Neural progenitor cell (in vitro differentiated cells): ENCODE measurements at regions not wholly inside any gene's neighbourhood (a gene's known extent, or its start where the extent isn't known, plus 50 kb on each side); places are given as distances from the start of the nearest gene placed in this dataset.

ENCODE experiments used
- DNase-seq: peaks from one replicate; pipeline ENCODE4 v3.0.0-alpha.2; 2016; ENCODE audit warnings: low spot score
- H2AFZ ChIP-seq: fragments of 200-600 bp; sonication (generic); replicated peaks from 2 replicates; pipeline ENCODE4 v1.6.1; 2016; ENCODE audit warnings: antibody characterized with exemption
- H3F3A ChIP-seq: fragments of 200-600 bp; sonication (generic); 2 replicates; pipeline ENCODE4 v1.6.1; 2016; ENCODE audit warnings: antibody characterized with exemption, low read depth
- H3K27ac ChIP-seq: fragments of 200-600 bp; sonication (generic); 2 replicates; pipeline ENCODE4 v1.5.1; 2016; ENCODE audit warnings: mild to moderate bottlenecking
- H3K27me3 ChIP-seq: fragments of 200-600 bp; sonication (generic); 2 replicates; pipeline ENCODE4 v1.6.1; 2016; ENCODE audit warnings: mild to moderate bottlenecking, moderate library complexity
- H3K36me3 ChIP-seq: fragments of 200-600 bp; sonication (generic); 2 replicates; pipeline ENCODE4 v1.5.1; 2016
- H3K4me1 ChIP-seq: fragments of 200-600 bp; sonication (generic); 2 replicates; pipeline ENCODE4 v1.6.1; 2016; ENCODE audit warnings: mixed run types
- H3K4me2 ChIP-seq: fragments of 200-600 bp; sonication (generic); 2 replicates; pipeline ENCODE4 v1.6.1; 2016
- H3K4me3 ChIP-seq: fragments of 200-600 bp; sonication (generic); 2 replicates; pipeline ENCODE4 v1.5.1; 2016
- H3K79me2 ChIP-seq: fragments of 200-600 bp; sonication (generic); 2 replicates; pipeline ENCODE4 v1.6.1; 2016; ENCODE audit warnings: low read depth
- H3K9ac ChIP-seq: fragments of 200-600 bp; sonication (generic); 2 replicates; pipeline ENCODE4 v1.6.1; 2016
- H3K9me3 ChIP-seq: fragments of 200-600 bp; sonication (generic); 2 replicates; pipeline ENCODE4 v1.5.1; 2016; ENCODE audit warnings: low read depth
- H4K20me1 ChIP-seq: fragments of 200-600 bp; sonication (generic); 2 replicates; pipeline ENCODE4 v1.6.1; 2016; ENCODE audit warnings: low read depth
- H3K27ac Mint-ChIP-seq: 3 replicates; pipeline ENCODE4 v1.8.0; 2021; ENCODE audit warnings: mixed read lengths
- H3K27me3 Mint-ChIP-seq: 2 replicates; pipeline ENCODE4 v1.8.0; 2022; ENCODE audit warnings: low read depth, mild to moderate bottlenecking, inconsistent platforms, moderate library complexity, mixed read lengths; ENCODE audit not compliant: insufficient read depth
- H3K36me3 Mint-ChIP-seq: 3 replicates; pipeline ENCODE4 v1.8.0; 2021; ENCODE audit warnings: mixed read lengths
- H3K4me1 Mint-ChIP-seq: 3 replicates; pipeline ENCODE4 v1.8.0; 2021; ENCODE audit warnings: mixed read lengths
- H3K4me3 Mint-ChIP-seq: 3 replicates; pipeline ENCODE4 v1.8.0; 2021; ENCODE audit warnings: mild to moderate bottlenecking, moderate library complexity, mixed read lengths
- H3K9me3 Mint-ChIP-seq: 3 replicates; pipeline ENCODE4 v1.8.0; 2020; ENCODE audit warnings: mixed read lengths
- CTCF ChIP-seq: fragments of 200-600 bp; sonication (generic); IDR thresholded peaks from 2 replicates; pipeline ENCODE4 v1.5.1; 2017; ENCODE audit warnings: antibody characterized with exemption, mild to moderate bottlenecking
- EZH2 ChIP-seq: fragments of 200-600 bp; sonication (generic); IDR thresholded peaks from 2 replicates; pipeline ENCODE4 v1.6.1; 2017; ENCODE audit warnings: antibody characterized with exemption, mild to moderate bottlenecking, moderate library complexity
- EZH2phosphoT487 ChIP-seq: fragments of 200-600 bp; sonication (generic); IDR thresholded peaks from 2 replicates; pipeline ENCODE4 v1.6.1; 2017; ENCODE audit warnings: antibody characterized with exemption

GRCh38 chr1:90612033-90612432 is 105.1 kb downstream of the BARHL2 start:
- TF ChIP-seq CTCF = no peak
- no peak for TF ChIP-seq EZH2phosphoT487
- TF ChIP-seq EZH2 = no peak
- Mint-ChIP-seq H3K4me3 (no peak overlapping the region), H3K27me3 (peaks cover 2% of the 10 kb centered on the region), H3K4me1 (peaks cover 18% of the 10 kb centered on the region), H3K27ac (no peak overlapping the region), H3K9me3 (peaks cover 3% of the 10 kb centered on the region), H3K36me3 (no peaks in the 10 kb centered on the region)
- no peaks in the 10 kb centered on the region for H3K9me3 ChIP-seq
- H3K36me3 ChIP-seq = no peaks in the 10 kb centered on the region
- H3F3A ChIP-seq = no peaks in the 10 kb centered on the region
- no peak for DNase-seq
- no peak overlapping the region for H2AFZ ChIP-seq
- no peak overlapping the region for H3K4me2 ChIP-seq
- H3K79me2 ChIP-seq = no peaks in the 10 kb centered on the region
- no peak overlapping the region for H3K4me3 ChIP-seq
- H3K27me3 ChIP-seq = no peaks in the 10 kb centered on the region
- H3K4me1 ChIP-seq = no peaks in the 10 kb centered on the region
- no peak overlapping the region for H3K27ac ChIP-seq
- H4K20me1 ChIP-seq = no peaks in the 10 kb centered on the region
- no peak overlapping the region for H3K9ac ChIP-seq

- Mint-ChIP-seq H3K27me3 (no peaks in the 10 kb centered on the region), H3K36me3 (no peaks in the 10 kb centered on the region), H3K9me3 (no peaks in the 10 kb centered on the region), H3K4me3 (no peak overlapping the region), H3K27ac (no peak overlapping the region), H3K4me1 (no peaks in the 10 kb centered on the region)
- TF ChIP-seq EZH2phosphoT487 (no peak), EZH2 (no peak), CTCF (no peak)
- DNase-seq = no peak
- H4K20me1 ChIP-seq = no peaks in the 10 kb centered on the region
- H3K4me2 ChIP-seq = no peak overlapping the region
- H3K79me2 ChIP-seq = no peaks in the 10 kb centered on the region
- H2AFZ ChIP-seq = no peak overlapping the region
- no peaks in the 10 kb centered on the region for H3K36me3 ChIP-seq
- H3K27me3 ChIP-seq = no peaks in the 10 kb centered on the region
- H3F3A ChIP-seq = no peaks in the 10 kb centered on the region
- H3K27ac ChIP-seq = no peak overlapping the region
- H3K9ac ChIP-seq = no peak overlapping the region
- H3K4me1 ChIP-seq = no peaks in the 10 kb centered on the region
- no peak overlapping the region for H3K4me3 ChIP-seq
- no peaks in the 10 kb centered on the region for H3K9me3 ChIP-seq
Observed at GRCh38 chr1:90607736-90608135, 109.4 kb downstream of the BARHL2 start.

- no peaks in the 10 kb centered on the region for H3K36me3 ChIP-seq
- H3K4me1 Mint-ChIP-seq = no peaks in the 10 kb centered on the region
- peak overlapping the region; percentile 21 for H3K27ac Mint-ChIP-seq
- H3F3A ChIP-seq = no peaks in the 10 kb centered on the region
- TF ChIP-seq EZH2phosphoT487 = no peak
- TF ChIP-seq EZH2 = no peak
- TF ChIP-seq CTCF = no peak
- H3K27ac ChIP-seq = no peak overlapping the region
- H3K79me2 ChIP-seq = no peaks in the 10 kb centered on the region
- no peak overlapping the region for H3K4me3 ChIP-seq
- no peaks in the 10 kb centered on the region for H4K20me1 ChIP-seq
- no peak for DNase-seq
- H3K4me2 ChIP-seq = no peak overlapping the region
- no peaks in the 10 kb centered on the region for H3K27me3 Mint-ChIP-seq
- no peaks in the 10 kb centered on the region for H3K4me1 ChIP-seq
- peaks cover 4% of the 10 kb centered on the region for H3K9me3 Mint-ChIP-seq
- H3K4me3 Mint-ChIP-seq = no peak overlapping the region
- no peaks in the 10 kb centered on the region for H3K27me3 ChIP-seq
- H3K9me3 ChIP-seq = no peaks in the 10 kb centered on the region
- no peak overlapping the region for H3K9ac ChIP-seq
- H3K36me3 Mint-ChIP-seq = no peaks in the 10 kb centered on the region
- peak overlapping the region; percentile 52 for H2AFZ ChIP-seq
Observed at GRCh38 chr1:90605070-90605469, 112.0 kb downstream of the BARHL2 start.

- H3K4me1 Mint-ChIP-seq = no peaks in the 10 kb centered on the region
- TF ChIP-seq CTCF = no peak
- DNase-seq = no peak
- no peaks in the 10 kb centered on the region for H3K27me3 Mint-ChIP-seq
- no peaks in the 10 kb centered on the region for H3K79me2 ChIP-seq
- H3K4me1 ChIP-seq = no peaks in the 10 kb centered on the region
- no peak overlapping the region for H3K27ac Mint-ChIP-seq
- no peak overlapping the region for H3K4me3 ChIP-seq
- peaks cover 13% of the 10 kb centered on the region for H3K9me3 ChIP-seq
- H3K27me3 ChIP-seq = no peaks in the 10 kb centered on the region
- peaks cover under 1% of the 10 kb centered on the region for H3K36me3 Mint-ChIP-seq
- H2AFZ ChIP-seq = no peak overlapping the region
- H3K27ac ChIP-seq = no peak overlapping the region
- H3K36me3 ChIP-seq = peaks cover 4% of the 10 kb centered on the region
- H4K20me1 ChIP-seq = no peaks in the 10 kb centered on the region
- no peaks in the 10 kb centered on the region for H3F3A ChIP-seq
- H3K9me3 Mint-ChIP-seq = peaks cover 58% of the 10 kb centered on the region
- no peak overlapping the region for H3K4me3 Mint-ChIP-seq
- no peak overlapping the region for H3K4me2 ChIP-seq
- no peak overlapping the region for H3K9ac ChIP-seq
Observed at GRCh38 chr1:90593312-90593711, 123.8 kb downstream of the BARHL2 start.
